Peyer's patch (tissue), 4 donors: ENCODE measurements at regions not wholly inside any gene's neighbourhood (a gene's known extent, or its start where the extent isn't known, plus 50 kb on each side); places are given as distances from the start of the nearest gene placed in this dataset.

Experiments
- CTCF ChIP-seq, 6 experiments: fragments of 450-650 bp in 4 of 6; fragments of 200-600 bp in 2 of 6; sonication (generic) in 1 of 6; IDR thresholded peaks; one replicate each; pipeline ENCODE4 v1.5.1; 2017 to 2019; ENCODE audit warnings: antibody characterized with exemption in 6 of 6, mild to moderate bottlenecking in 3 of 6, moderate library complexity in 1 of 6
- POLR2A ChIP-seq, 2 donors: fragments of 450-650 bp; IDR thresholded peaks; one replicate each; pipeline ENCODE4 v1.5.1; 2017; ENCODE audit warnings: antibody characterized with exemption in 2 of 2, mild to moderate bottlenecking in 2 of 2, moderate library complexity in 2 of 2

GRCh38 chr10:31652038-31652437 lies 276.6 kb downstream of the ARHGAP12 start:
- no peak for TF ChIP-seq CTCF (IDR thresholded peaks at IDR 0.05)
- no peak for TF ChIP-seq POLR2A (IDR thresholded peaks at IDR 0.05)
